D721Med (cell line): ENCODE measurements at regions not wholly inside any gene's neighbourhood (a gene's known extent, or its start where the extent isn't known, plus 50 kb on each side); places are given as distances from the start of the nearest gene placed in this dataset.

Experiments used
- DNase-seq: peaks from one replicate; pipeline ENCODE4 v3.0.0; 2011; ENCODE audit warnings: low spot score; ENCODE audit not compliant: insufficient read length
- FAIRE-seq: peaks from 2 replicates; lab custom pipeline; 2011; peaks lifted over from hg19 to GRCh38; lab: Jason Lieb, UNC
- CTCF ChIP-seq: IDR thresholded peaks from 2 replicates; pipeline ENCODE4 v1.5.1; 2012; ENCODE audit warnings: mild to moderate bottlenecking, control low read depth; ENCODE audit not compliant: insufficient read depth; ENCODE audit errors: missing control alignments

- no peak for TF ChIP-seq CTCF
- DNase-seq (no peak), FAIRE-seq (no peak)
Observed at GRCh38 chr10:44766631-44767030, 144.5 kb upstream of the TMEM72 start.

GRCh38 chr10:44769450-44769849 lies 141.7 kb upstream of the TMEM72 start:
- no peak for TF ChIP-seq CTCF
- DNase-seq, result no peak
- no peak for FAIRE-seq

DNA sequence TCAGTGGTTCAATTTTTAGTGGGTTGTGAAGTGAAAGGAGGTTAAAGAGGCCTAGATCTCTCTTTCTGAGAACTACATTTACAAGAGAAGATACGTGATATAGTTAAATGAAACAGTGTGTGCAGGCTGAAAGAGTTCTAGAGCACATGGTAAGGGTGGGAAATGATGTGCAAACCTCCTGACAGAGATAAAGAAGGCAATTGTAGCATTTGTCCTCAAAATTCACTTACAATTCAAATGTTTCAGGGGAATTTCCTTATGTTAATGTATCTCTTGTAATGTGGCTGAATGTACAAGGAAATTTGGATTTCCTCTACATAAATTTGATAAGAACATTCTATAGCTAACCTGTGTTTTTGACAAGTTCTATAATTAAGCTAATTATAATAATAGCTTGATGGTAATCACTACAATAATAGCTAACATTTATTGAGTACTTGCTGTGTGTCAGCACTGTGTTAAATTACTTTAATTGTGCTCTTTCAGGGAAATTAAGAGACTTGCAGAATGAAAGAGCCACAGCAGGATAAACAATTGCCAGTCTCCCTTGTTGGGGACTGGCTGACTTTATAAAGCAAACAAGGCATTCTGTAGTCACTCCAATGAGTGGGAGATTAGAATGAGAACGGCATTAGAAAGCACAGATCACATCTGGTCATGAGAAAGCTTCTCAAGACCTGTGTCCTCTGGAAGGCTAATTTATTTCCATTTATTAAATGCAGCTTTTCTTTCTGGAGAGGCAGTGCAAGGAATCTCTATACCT lies 139.7 kb upstream of the TMEM72 start:
- no peak for FAIRE-seq
- TF ChIP-seq CTCF, result no peak
- no peak for DNase-seq

GRCh38 chr10:44773565-44773964 lies 137.6 kb upstream of the TMEM72 start:
- DNase-seq, result no peak
- no peak for TF ChIP-seq CTCF
- FAIRE-seq, result no peak

GRCh38 chr10:44774676-44775401 lies 136.3 kb upstream of the TMEM72 start:
- DNase-seq (no peak), FAIRE-seq (no peak)
- TF ChIP-seq CTCF, result no peak

GRCh38 chr10:44775402-44775741 lies 135.8 kb upstream of the TMEM72 start:
- DNase-seq (no peak), FAIRE-seq (no peak)
- TF ChIP-seq CTCF, result no peak

DNA sequence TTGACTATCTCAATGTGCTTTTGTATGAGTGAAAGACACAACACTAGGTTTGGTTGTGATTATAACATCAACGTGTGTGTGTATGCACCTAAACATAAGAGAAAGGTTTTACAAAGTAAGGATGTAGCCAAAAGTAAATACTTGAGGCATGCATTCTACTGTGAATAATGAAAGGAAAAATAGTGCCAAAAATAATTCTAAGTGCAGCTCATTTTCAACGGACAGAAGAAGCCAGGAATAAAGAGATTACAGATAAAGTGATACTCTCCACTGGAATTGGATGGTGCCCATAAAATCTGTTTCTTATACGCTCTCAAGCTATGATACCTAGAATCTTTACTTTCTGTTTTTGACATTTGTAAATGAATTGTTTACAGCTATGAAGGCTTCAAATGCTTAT lies 135.0 kb upstream of the TMEM72 start:
- TF ChIP-seq CTCF, result no peak
- FAIRE-seq, result no peak

More for the DNA sequence above, 135.0 kb upstream of the TMEM72 start:
- DNase-seq, result no peak
